ENCODE measurements at regions not wholly inside any gene's neighbourhood (a gene's known extent, or its start where the extent isn't known, plus 50 kb on each side); places are given as distances from the start of the nearest gene placed in this dataset.

- no peaks in the 10 kb centered on the region for H3K9me3 ChIP-seq (ENCODE audit: control insufficient read depth, insufficient read depth, low read length)
- no peak overlapping the region for H3K4me3 ChIP-seq (ENCODE audit: low read depth, low read length)
- POLR2A ChIA-PET = no interaction called here
- CTCF ChIA-PET = interaction anchor here (1.0 kb wide), 1 partner anchor 129 kb away, joined by 3 read pairs; no protein-coding TSS in a partner anchor
- H3K27ac ChIP-seq (ENCODE audit: low read depth, low read length) = no peak overlapping the region
- no peak for TF ChIP-seq CTCF (IDR thresholded peaks at IDR 0.05; ENCODE audit: low read depth, low read length)
- DNase-seq (ENCODE audit: low read depth, low spot score) = no peak
- peaks cover 49% of the 10 kb centered on the region for H3K27me3 ChIP-seq (ENCODE audit: control insufficient read depth, insufficient read depth, low read length)
Measured at GRCh38 chr14:22427771-22428231, 161.2 kb downstream of the DAD1 start.

- POLR2A ChIA-PET = no interaction called here
Measured at GRCh38 chr14:22426711-22427110, 162.3 kb downstream of the DAD1 start.

GRCh38 chr14:22423958-22424357, 165.1 kb downstream of the DAD1 start:
- peaks cover 50% of the 10 kb centered on the region for H3K27me3 ChIP-seq (ENCODE audit: control insufficient read depth, insufficient read depth, low read length)
- no peak overlapping the region for H3K4me3 ChIP-seq (ENCODE audit: low read depth, low read length)
- H3K27ac ChIP-seq (ENCODE audit: low read depth, low read length) = no peak overlapping the region
- TF ChIP-seq CTCF (IDR thresholded peaks at IDR 0.05; ENCODE audit: low read depth, low read length) = no peak
- no peak for DNase-seq (ENCODE audit: low read depth, low spot score)
- CTCF ChIA-PET = no interaction called here
- H3K9me3 ChIP-seq (ENCODE audit: control insufficient read depth, insufficient read depth, low read length) = no peaks in the 10 kb centered on the region
- POLR2A ChIA-PET = interaction anchor here (0.6 kb wide), 1 partner anchor 122 kb away, joined by 3 read pairs; no protein-coding TSS in a partner anchor

More at GRCh38 chr14:22426711-22427110, 162.3 kb downstream of the DAD1 start:
- no peak for TF ChIP-seq CTCF (IDR thresholded peaks at IDR 0.05; ENCODE audit: low read depth, low read length)
- Histone ChIP-seq H3K4me3 (ENCODE audit: low read depth, low read length) (no peak overlapping the region), H3K27me3 (ENCODE audit: control insufficient read depth, insufficient read depth, low read length) (peaks cover 50% of the 10 kb centered on the region), H3K27ac (ENCODE audit: low read depth, low read length) (no peak overlapping the region), H3K9me3 (ENCODE audit: control insufficient read depth, insufficient read depth, low read length) (no peaks in the 10 kb centered on the region)
- no peak for DNase-seq (ENCODE audit: low read depth, low spot score)
- CTCF ChIA-PET = interaction anchor here (0.9 to 1.1 kb wide), 2 partner anchors 35 to 51 kb away, joined by 3 read pairs; no protein-coding TSS in a partner anchor

GRCh38 chr14:22422238-22422637, 166.8 kb downstream of the DAD1 start:
- H3K27ac ChIP-seq (ENCODE audit: low read depth, low read length) = no peak overlapping the region
- H3K9me3 ChIP-seq (ENCODE audit: control insufficient read depth, insufficient read depth, low read length) = no peaks in the 10 kb centered on the region
- DNase-seq (ENCODE audit: low read depth, low spot score) = no peak
- no peak overlapping the region for H3K4me3 ChIP-seq (ENCODE audit: low read depth, low read length)
- CTCF ChIA-PET = interaction anchor here (1.1 kb wide), 1 partner anchor 41 kb away, joined by 3 read pairs; no protein-coding TSS in a partner anchor
- H3K27me3 ChIP-seq (ENCODE audit: control insufficient read depth, insufficient read depth, low read length) = peaks cover 52% of the 10 kb centered on the region
- TF ChIP-seq CTCF (IDR thresholded peaks at IDR 0.05; ENCODE audit: low read depth, low read length) = no peak
- POLR2A ChIA-PET = interaction anchor here (1.0 kb wide), 1 partner anchor 88 kb away, joined by 13 read pairs; no protein-coding TSS in a partner anchor

DNA sequence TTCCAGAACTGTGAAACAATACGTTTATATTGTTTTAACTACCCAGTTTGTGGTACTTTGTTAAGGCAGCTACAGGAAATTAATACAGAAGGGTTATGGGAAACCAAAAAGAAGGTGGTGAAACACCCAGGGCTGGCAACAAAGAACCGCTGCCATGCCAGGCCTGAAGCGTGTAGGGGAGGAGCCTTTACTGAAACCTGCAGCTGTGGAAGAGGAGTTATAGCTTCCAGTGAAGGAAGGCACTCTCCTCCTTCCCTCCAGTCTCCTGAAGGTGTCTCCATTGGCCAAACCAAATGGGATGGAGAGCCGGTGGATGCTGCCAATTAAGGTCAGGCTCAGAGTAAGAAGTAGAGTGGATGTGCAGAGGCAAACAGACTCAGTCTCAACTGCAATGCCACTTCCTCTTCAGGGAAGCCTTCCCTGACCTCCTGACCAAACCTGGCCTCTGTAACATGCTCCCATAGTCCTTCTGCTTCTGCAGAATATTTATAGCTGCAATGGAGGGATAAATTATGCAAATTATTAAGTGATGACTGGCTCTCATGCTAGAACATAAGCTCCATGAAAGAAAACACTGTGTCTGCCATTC, 168.3 kb downstream of the DAD1 start:
- no peak overlapping the region for H3K4me3 ChIP-seq (ENCODE audit: low read depth, low read length)
- peaks cover 42% of the 10 kb centered on the region for H3K27me3 ChIP-seq (ENCODE audit: control insufficient read depth, insufficient read depth, low read length)
- ChIA-PET POLR2A (no interaction called here), CTCF (interaction anchor here (1.0 kb wide), 1 partner anchor 135 kb away, joined by 3 read pairs; no protein-coding TSS in a partner anchor)
- no peak for TF ChIP-seq CTCF (IDR thresholded peaks at IDR 0.05; ENCODE audit: low read depth, low read length)
- no peak overlapping the region for H3K27ac ChIP-seq (ENCODE audit: low read depth, low read length)
- no peak for DNase-seq (ENCODE audit: low read depth, low spot score)
- no peaks in the 10 kb centered on the region for H3K9me3 ChIP-seq (ENCODE audit: control insufficient read depth, insufficient read depth, low read length)
